GM11168 (cell line): ENCODE measurements at regions not wholly inside any gene's neighbourhood (a gene's known extent, or its start where the extent isn't known, plus 50 kb on each side); places are given as distances from the start of the nearest gene placed in this dataset.
"Not testable (repeated sequence)": the region's sequence is repeated elsewhere in the genome, so short reads cannot be mapped to it uniquely, and the experiment has no call there.

ENCODE experiments used
- in situ Hi-C: fragments of 300-500 bp; cut with MboI; formaldehyde crosslinking; loops from one replicate; pipeline ENCODE4 v1.12.0; 2022; ENCODE audit warnings: low sequenced_read_pairs; ENCODE audit not compliant: unreplicated experiment

- in situ Hi-C loops, result no loop called here
Observed at GRCh38 chr4:137774501-137774900, 242.2 kb upstream of the PCDH18 start.

GRCh38 chr4:137768881-137769280 is 236.6 kb upstream of the PCDH18 start:
- in situ Hi-C loops, result no loop called here

GRCh38 chr4:137768196-137768595 is 235.9 kb upstream of the PCDH18 start:
- in situ Hi-C loops, result no loop called here

- in situ Hi-C loops, result no loop called here
Observed at GRCh38 chr4:137762591-137762990, 230.3 kb upstream of the PCDH18 start.

GRCh38 chr4:137754652-137755471 is 222.6 kb upstream of the PCDH18 start:
- in situ Hi-C loops, result no loop called here

- in situ Hi-C loops, result no loop called here
Observed at GRCh38 chr4:137749466-137749865, 217.2 kb upstream of the PCDH18 start.

- in situ Hi-C loops, result no loop called here
Observed at GRCh38 chr4:137748616-137749015, 216.3 kb upstream of the PCDH18 start.

- in situ Hi-C loops, result no loop called here
Observed at GRCh38 chr4:137740141-137740540, 207.8 kb upstream of the PCDH18 start.

- in situ Hi-C loops, result no loop called here
Observed at GRCh38 chr4:137739391-137739790, 207.1 kb upstream of the PCDH18 start.

GRCh38 chr4:137738375-137738990 is 206.2 kb upstream of the PCDH18 start:
- in situ Hi-C loops, result no loop called here

- in situ Hi-C loops, result no loop called here
Observed at GRCh38 chr4:137735561-137736104, 203.3 kb upstream of the PCDH18 start.

- in situ Hi-C loops, result not testable (repeated sequence)
Observed at GRCh38 chr4:137733174-137734141, 201.2 kb upstream of the PCDH18 start.

- in situ Hi-C loops, result no loop called here
Observed at GRCh38 chr4:137722910-137723309, 190.6 kb upstream of the PCDH18 start.

- in situ Hi-C loops, result no loop called here
Observed at GRCh38 chr4:137711502-137711901, 179.2 kb upstream of the PCDH18 start.

GRCh38 chr4:137707626-137708025 is 175.3 kb upstream of the PCDH18 start:
- in situ Hi-C loops, result no loop called here

- in situ Hi-C loops, result no loop called here
Observed at GRCh38 chr4:137707102-137707620, 174.9 kb upstream of the PCDH18 start.

GRCh38 chr4:137705171-137705783 is 173.0 kb upstream of the PCDH18 start:
- in situ Hi-C loops, result no loop called here

GRCh38 chr4:137703195-137703594 is 170.9 kb upstream of the PCDH18 start:
- in situ Hi-C loops, result no loop called here

- in situ Hi-C loops, result no loop called here
Observed at GRCh38 chr4:137702512-137702911, 170.2 kb upstream of the PCDH18 start.

GRCh38 chr4:137701401-137701800 is 169.1 kb upstream of the PCDH18 start:
- in situ Hi-C loops, result no loop called here
